Epithelial cell of esophagus (primary cell): ENCODE measurements at regions not wholly inside any gene's neighbourhood (a gene's known extent, or its start where the extent isn't known, plus 50 kb on each side); places are given as distances from the start of the nearest gene placed in this dataset.

Experiments used
- DNase-seq: peaks from one replicate; pipeline ENCODE4 v3.0.0; 2010; ENCODE audit warnings: low read depth
- H3K4me3 ChIP-seq: 2 replicates; pipeline ENCODE4 v1.5.1; 2011; ENCODE audit warnings: mild to moderate bottlenecking, low read length, control low read depth
- TF ChIP-seq, protein P1 (sequence below): IDR thresholded peaks from 2 replicates; pipeline ENCODE4 v1.5.1; 2011; ENCODE audit warnings: low read depth, mild to moderate bottlenecking, low read length, control low read depth, inconsistent platforms; ENCODE audit not compliant: insufficient read depth; ENCODE audit errors: missing control alignments

DNA sequence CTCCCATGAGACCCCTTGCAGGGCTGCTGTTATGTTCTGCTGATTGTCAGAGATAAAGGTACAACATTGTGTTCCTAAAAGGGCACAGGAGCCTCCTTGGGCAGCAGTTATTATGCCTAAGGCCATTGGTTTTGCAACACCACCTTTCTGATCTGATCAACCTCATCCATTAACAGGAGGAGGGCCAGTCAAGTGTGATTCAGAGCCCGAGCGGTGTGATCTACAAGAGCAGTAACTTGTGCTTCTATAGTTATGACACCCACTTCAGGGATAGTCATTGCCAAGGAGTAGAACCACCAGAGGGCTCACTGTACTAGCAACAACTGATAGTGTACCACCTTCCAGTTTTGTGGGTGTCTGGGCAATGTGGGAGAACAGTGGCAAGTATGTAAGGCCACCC, 1457.9 kb upstream of the CADM2 start:
- TF ChIP-seq, protein P1, sequence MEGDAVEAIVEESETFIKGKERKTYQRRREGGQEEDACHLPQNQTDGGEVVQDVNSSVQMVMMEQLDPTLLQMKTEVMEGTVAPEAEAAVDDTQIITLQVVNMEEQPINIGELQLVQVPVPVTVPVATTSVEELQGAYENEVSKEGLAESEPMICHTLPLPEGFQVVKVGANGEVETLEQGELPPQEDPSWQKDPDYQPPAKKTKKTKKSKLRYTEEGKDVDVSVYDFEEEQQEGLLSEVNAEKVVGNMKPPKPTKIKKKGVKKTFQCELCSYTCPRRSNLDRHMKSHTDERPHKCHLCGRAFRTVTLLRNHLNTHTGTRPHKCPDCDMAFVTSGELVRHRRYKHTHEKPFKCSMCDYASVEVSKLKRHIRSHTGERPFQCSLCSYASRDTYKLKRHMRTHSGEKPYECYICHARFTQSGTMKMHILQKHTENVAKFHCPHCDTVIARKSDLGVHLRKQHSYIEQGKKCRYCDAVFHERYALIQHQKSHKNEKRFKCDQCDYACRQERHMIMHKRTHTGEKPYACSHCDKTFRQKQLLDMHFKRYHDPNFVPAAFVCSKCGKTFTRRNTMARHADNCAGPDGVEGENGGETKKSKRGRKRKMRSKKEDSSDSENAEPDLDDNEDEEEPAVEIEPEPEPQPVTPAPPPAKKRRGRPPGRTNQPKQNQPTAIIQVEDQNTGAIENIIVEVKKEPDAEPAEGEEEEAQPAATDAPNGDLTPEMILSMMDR: no peak
- DNase-seq: peak; percentile 65
- H3K4me3 ChIP-seq: no peak overlapping the region

DNA sequence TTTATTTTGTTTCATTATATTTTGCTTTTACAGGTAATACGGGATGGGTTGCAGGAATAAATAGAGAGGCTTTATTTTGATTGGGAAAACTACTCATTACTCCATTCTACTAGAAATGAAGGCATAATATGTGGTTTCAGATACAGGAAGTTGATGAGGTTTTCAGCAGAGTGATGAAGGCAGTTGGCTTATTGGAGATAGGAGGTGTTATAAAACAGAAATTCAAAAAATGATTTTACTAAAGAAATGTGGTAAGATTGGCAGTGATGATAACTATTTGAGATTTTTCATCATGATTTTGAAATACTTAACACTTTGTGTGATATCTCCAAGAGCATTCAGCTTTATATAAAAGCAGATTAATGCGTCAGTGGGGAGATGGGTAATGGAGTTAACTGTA, 1445.7 kb upstream of the CADM2 start:
- TF ChIP-seq, protein P1: no peak
- H3K4me3 ChIP-seq: no peak overlapping the region
- no peak for DNase-seq

GRCh38 chr3:83513677-83514076, 1445.1 kb upstream of the CADM2 start:
- no peak overlapping the region for H3K4me3 ChIP-seq
- TF ChIP-seq, protein P1: no peak
- DNase-seq: no peak

DNA sequence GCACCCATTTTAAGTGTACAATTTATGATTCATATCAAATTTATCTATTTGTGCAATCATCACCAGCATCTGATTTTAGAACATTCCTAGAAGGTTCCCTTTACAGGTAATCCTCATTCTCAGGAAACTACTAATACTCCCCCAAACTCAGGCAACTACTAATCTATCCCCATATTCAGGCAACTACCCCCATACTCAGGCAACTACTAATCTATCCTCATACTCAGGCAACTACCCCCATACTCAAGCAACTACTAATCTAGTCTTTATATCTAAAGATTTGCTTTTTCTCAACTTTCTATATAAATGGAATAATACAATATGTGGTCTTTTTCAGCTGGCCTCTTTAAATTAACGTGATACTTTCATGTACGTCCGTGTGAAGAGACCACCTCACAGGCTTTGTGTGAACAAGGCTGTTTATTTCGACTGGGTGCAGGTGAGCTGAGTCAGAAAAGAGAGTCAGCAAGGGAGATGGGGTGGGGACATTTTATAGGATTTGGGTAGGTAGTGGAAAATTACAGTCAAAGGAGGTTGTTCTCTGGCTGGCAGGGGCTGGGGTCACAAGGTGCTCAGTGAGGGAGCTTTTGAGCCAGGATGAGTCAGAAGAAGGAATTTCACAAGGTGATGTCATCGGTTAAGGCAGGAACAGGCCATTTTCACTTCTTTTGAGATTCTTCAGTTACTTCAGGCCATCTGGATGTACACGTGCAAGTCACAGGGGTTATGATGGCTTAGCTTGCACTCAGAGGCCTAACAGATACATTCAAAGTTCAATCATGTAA, 1444.5 kb upstream of the CADM2 start:
- TF ChIP-seq, protein P1: no peak
- H3K4me3 ChIP-seq: no peak overlapping the region
- peak; percentile 37 for DNase-seq

DNA sequence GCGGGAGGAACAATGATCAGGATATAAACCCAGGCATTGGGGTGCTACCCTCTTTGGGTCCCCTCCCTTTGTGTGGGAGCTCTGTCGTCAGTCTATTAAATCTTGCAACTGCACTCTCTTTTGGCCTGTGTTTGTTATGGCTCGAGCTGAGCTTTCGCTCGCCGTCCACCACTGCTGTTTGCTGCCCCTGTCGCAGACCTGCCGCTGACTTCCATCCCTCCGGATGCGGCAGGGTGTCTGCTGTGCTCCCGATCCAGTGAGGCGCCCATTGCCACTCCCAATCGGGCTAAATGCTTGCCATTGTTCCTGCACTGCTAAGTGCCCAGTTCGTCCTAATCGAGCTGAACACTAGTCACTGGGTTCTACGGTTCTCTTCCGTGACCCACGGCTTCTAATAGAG, 1443.7 kb upstream of the CADM2 start:
- TF ChIP-seq, protein P1: no peak
- H3K4me3 ChIP-seq: no peak overlapping the region
- DNase-seq: no peak

DNA sequence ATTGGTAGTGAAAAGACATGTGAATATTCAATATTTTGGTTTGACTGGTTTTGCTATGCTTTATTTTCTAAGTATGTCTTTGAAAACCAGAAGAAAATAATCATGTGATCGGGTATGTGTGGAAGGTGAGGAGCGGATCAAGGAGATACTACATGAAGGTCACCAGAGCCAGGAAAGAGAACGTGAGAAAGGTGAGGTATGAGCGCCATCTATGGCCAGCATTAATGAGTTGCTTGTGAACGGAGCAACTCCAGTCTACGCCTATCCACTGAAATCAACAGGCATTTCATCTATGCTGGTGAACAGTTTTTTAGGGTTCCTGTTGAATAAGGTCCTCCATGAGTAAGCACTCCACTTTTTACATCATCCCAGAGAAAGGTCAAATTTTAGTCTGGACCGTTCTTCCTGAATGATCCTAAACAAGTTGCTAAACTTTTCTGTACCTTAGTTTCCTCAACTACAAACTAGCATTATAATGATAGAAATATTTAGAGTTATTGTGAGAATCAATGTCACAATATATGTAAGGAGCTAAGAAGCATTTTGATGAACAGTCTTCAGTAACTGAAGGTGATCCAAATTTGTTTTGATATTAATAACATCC, 1435.2 kb upstream of the CADM2 start:
- peak; percentile 83 for DNase-seq
- TF ChIP-seq, protein P1: peak; percentile 82

GRCh38 chr3:83524901-83525300, 1433.9 kb upstream of the CADM2 start:
- no peak for DNase-seq
- H3K4me3 ChIP-seq: no peak overlapping the region
- TF ChIP-seq, protein P1: no peak

More for the DNA sequence above, 1435.2 kb upstream of the CADM2 start:
- H3K4me3 ChIP-seq: no peak overlapping the region
